GM13976 (cell line): ENCODE measurements at regions not wholly inside any gene's neighbourhood (a gene's known extent, or its start where the extent isn't known, plus 50 kb on each side); places are given as distances from the start of the nearest gene placed in this dataset.

Experiments used
- DNase-seq: peaks from one replicate; pipeline ENCODE4 v3.0.0; 2012; ENCODE audit warnings: low spot score
- CTCF ChIP-seq: IDR thresholded peaks from 2 replicates; pipeline ENCODE4 v1.5.1; 2012; ENCODE audit warnings: borderline replicate concordance, mild to moderate bottlenecking; ENCODE audit not compliant: insufficient read depth; ENCODE audit errors: extremely low read depth, missing control alignments, control extremely low read depth
- in situ Hi-C: fragments of 300-500 bp; cut with MboI; formaldehyde crosslinking; loops from one replicate; pipeline ENCODE4 v1.12.0; 2022; ENCODE audit warnings: low sequenced_read_pairs, mixed read lengths, inconsistent platforms; ENCODE audit not compliant: unreplicated experiment

GRCh38 chr2:39933196-39933595 lies 154.1 kb upstream of the THUMPD2 start:
- no peak for TF ChIP-seq CTCF
- DNase-seq = no peak
- in situ Hi-C loops = no loop called here

- no peak for TF ChIP-seq CTCF
- in situ Hi-C loops = no loop called here
- DNase-seq = no peak
Measured at GRCh38 chr2:39932198-39932597, 153.1 kb upstream of the THUMPD2 start.

- in situ Hi-C loops = no loop called here
- TF ChIP-seq CTCF = no peak
- DNase-seq = no peak
Measured at GRCh38 chr2:39930175-39930917, 151.3 kb upstream of the THUMPD2 start.

- in situ Hi-C loops = no loop called here
- TF ChIP-seq CTCF = no peak
- no peak for DNase-seq
Measured at GRCh38 chr2:39929531-39929930, 150.5 kb upstream of the THUMPD2 start.

GRCh38 chr2:39925312-39925711 lies 146.3 kb upstream of the THUMPD2 start:
- no peak for DNase-seq
- in situ Hi-C loops = no loop called here
- TF ChIP-seq CTCF = no peak

- no peak for TF ChIP-seq CTCF
- DNase-seq = no peak
- in situ Hi-C loops = no loop called here
Measured at GRCh38 chr2:39923455-39923854, 144.4 kb upstream of the THUMPD2 start.

GRCh38 chr2:39922679-39923405 lies 143.8 kb upstream of the THUMPD2 start:
- no peak for TF ChIP-seq CTCF
- DNase-seq = no peak
- in situ Hi-C loops = no loop called here
